ENCODE measurements at regions not wholly inside any gene's neighbourhood (a gene's known extent, or its start where the extent isn't known, plus 50 kb on each side); places are given as distances from the start of the nearest gene placed in this dataset.

- Histone ChIP-seq H3K9me3 (ENCODE audit: low read depth) (no peaks in the 10 kb centered on the region), H3K4me1 (ENCODE audit: low read depth) (peaks cover 6% of the 10 kb centered on the region), H3K27me3 (no peaks in the 10 kb centered on the region), H3K36me3 (no peaks in the 10 kb centered on the region), H3K27ac (no peak overlapping the region), H3K4me3 (no peak overlapping the region)
- DNase-seq (ENCODE audit: low read depth in 1 of 2, low spot score in 1 of 2) = no peak
- TF ChIP-seq CTCF (IDR thresholded peaks at IDR 0.05; ENCODE audit: low read depth, low read length) = no peak
Measured at GRCh38 chr7:84664626-84665025, 470.0 kb upstream of the SEMA3A start.

DNA sequence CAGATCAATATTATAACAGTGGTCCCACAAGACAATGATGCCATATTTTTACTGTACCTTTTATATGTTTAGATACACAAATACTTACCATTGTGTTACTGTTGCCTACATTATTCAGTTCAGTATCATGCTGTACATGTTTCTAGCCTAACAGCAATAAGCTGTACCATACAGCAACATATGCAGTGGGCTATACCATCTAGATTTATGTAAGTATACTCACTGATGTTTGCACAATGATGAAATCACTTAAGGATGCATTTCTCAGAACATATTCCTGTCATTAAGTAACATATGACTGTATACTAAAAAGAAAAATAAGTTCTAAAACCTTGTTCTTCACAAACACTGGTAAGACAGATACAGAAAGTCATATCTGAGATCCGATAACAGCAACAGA, 468.6 kb upstream of the SEMA3A start:
- peaks cover 6% of the 10 kb centered on the region for H3K4me1 ChIP-seq (ENCODE audit: low read depth)

GRCh38 chr7:84658286-84658685, 463.7 kb upstream of the SEMA3A start:
- DNase-seq (ENCODE audit: low read depth in 1 of 2, low spot score in 1 of 2) = no peak
- H3K36me3 ChIP-seq = no peaks in the 10 kb centered on the region
- no peaks in the 10 kb centered on the region for H3K4me1 ChIP-seq (ENCODE audit: low read depth)
- no peaks in the 10 kb centered on the region for H3K27me3 ChIP-seq
- H3K9me3 ChIP-seq (ENCODE audit: low read depth) = no peaks in the 10 kb centered on the region
- H3K27ac ChIP-seq = no peak overlapping the region
- no peak for TF ChIP-seq CTCF (IDR thresholded peaks at IDR 0.05; ENCODE audit: low read depth, low read length)
- no peak overlapping the region for H3K4me3 ChIP-seq

More for the DNA sequence above, 468.6 kb upstream of the SEMA3A start:
- Histone ChIP-seq H3K36me3 (no peaks in the 10 kb centered on the region), H3K9me3 (ENCODE audit: low read depth) (no peaks in the 10 kb centered on the region), H3K27ac (no peak overlapping the region), H3K27me3 (no peaks in the 10 kb centered on the region), H3K4me3 (no peak overlapping the region)
- no peak for DNase-seq (ENCODE audit: low read depth in 1 of 2, low spot score in 1 of 2)
- no peak for TF ChIP-seq CTCF (IDR thresholded peaks at IDR 0.05; ENCODE audit: low read depth, low read length)

DNA sequence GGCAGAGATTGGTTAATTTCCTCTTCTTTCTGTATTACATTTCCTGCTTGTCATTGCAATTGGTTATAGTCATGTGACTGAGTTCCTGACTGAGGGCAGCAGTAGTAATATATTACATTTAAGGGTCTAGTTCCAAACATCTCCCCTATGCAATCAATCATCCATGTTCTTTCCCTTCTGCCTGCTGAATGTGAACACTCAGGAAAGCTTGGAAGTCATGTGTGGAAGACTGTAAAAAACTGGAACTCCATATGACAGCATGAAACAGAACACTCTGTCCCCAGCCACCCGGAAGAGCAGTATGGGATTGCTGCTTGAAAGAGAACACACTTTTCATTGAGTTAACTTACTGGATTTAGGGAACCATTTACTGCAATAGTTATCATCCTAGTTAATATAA, 459.7 kb upstream of the SEMA3A start:
- Histone ChIP-seq H3K9me3 (ENCODE audit: low read depth) (no peaks in the 10 kb centered on the region), H3K27ac (no peak overlapping the region), H3K27me3 (no peaks in the 10 kb centered on the region), H3K4me3 (no peak overlapping the region), H3K4me1 (ENCODE audit: low read depth) (no peaks in the 10 kb centered on the region), H3K36me3 (no peaks in the 10 kb centered on the region)
- TF ChIP-seq CTCF (IDR thresholded peaks at IDR 0.05; ENCODE audit: low read depth, low read length) = no peak
- DNase-seq (ENCODE audit: low read depth in 1 of 2, low spot score in 1 of 2) = no peak

GRCh38 chr7:84651876-84652275, 457.3 kb upstream of the SEMA3A start:
- Histone ChIP-seq H3K27ac (no peak overlapping the region), H3K27me3 (no peaks in the 10 kb centered on the region), H3K4me1 (ENCODE audit: low read depth) (no peaks in the 10 kb centered on the region), H3K36me3 (no peaks in the 10 kb centered on the region), H3K9me3 (ENCODE audit: low read depth) (no peaks in the 10 kb centered on the region), H3K4me3 (no peak overlapping the region)
- no peak for TF ChIP-seq CTCF (IDR thresholded peaks at IDR 0.05; ENCODE audit: low read depth, low read length)
- DNase-seq (ENCODE audit: low read depth in 1 of 2, low spot score in 1 of 2) = no peak
